GM10266 (cell line): ENCODE measurements at regions not wholly inside any gene's neighbourhood (a gene's known extent, or its start where the extent isn't known, plus 50 kb on each side); places are given as distances from the start of the nearest gene placed in this dataset.

Experiments
- DNase-seq: peaks from one replicate; pipeline ENCODE4 v3.0.0; 2012; ENCODE audit errors: extremely low spot score
- TF ChIP-seq, protein P1 (sequence below): IDR thresholded peaks from 2 replicates; pipeline ENCODE4 v1.5.1; 2012; ENCODE audit warnings: mild to moderate bottlenecking, low read depth; ENCODE audit not compliant: control insufficient read depth, insufficient read depth; ENCODE audit errors: missing control alignments

- no peak for DNase-seq
- TF ChIP-seq, protein P1, sequence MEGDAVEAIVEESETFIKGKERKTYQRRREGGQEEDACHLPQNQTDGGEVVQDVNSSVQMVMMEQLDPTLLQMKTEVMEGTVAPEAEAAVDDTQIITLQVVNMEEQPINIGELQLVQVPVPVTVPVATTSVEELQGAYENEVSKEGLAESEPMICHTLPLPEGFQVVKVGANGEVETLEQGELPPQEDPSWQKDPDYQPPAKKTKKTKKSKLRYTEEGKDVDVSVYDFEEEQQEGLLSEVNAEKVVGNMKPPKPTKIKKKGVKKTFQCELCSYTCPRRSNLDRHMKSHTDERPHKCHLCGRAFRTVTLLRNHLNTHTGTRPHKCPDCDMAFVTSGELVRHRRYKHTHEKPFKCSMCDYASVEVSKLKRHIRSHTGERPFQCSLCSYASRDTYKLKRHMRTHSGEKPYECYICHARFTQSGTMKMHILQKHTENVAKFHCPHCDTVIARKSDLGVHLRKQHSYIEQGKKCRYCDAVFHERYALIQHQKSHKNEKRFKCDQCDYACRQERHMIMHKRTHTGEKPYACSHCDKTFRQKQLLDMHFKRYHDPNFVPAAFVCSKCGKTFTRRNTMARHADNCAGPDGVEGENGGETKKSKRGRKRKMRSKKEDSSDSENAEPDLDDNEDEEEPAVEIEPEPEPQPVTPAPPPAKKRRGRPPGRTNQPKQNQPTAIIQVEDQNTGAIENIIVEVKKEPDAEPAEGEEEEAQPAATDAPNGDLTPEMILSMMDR: no peak
Observed at GRCh38 chr22:48715511-48715910, 1112.2 kb downstream of the BRD1 start.

DNA sequence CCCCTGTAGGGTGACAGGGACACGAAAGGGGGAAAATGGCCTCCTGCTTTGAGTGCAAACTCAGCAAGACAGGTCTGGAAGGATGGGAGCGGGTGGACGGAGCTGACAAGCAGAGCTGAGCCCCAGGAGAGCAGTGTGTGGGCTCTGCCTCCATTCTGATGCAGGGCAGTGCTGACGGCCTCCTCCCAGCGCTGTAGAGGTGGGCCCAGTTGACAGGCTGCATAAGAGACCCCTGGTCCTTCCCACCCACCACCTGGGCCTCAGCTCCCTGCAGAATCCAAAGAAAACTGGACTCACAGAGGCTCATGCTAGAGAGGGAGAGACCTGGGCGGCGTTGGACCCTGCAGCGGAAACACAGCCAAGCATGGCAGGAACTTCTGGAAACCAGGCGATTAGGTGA is 1113.4 kb downstream of the BRD1 start:
- TF ChIP-seq, protein P1: no peak
- no peak for DNase-seq

GRCh38 chr22:48713272-48714205 is 1114.1 kb downstream of the BRD1 start:
- no peak for DNase-seq
- TF ChIP-seq, protein P1: no peak

- TF ChIP-seq, protein P1: no peak
- DNase-seq: no peak
Observed at GRCh38 chr22:48712558-48713271, 1115.0 kb downstream of the BRD1 start.

DNA sequence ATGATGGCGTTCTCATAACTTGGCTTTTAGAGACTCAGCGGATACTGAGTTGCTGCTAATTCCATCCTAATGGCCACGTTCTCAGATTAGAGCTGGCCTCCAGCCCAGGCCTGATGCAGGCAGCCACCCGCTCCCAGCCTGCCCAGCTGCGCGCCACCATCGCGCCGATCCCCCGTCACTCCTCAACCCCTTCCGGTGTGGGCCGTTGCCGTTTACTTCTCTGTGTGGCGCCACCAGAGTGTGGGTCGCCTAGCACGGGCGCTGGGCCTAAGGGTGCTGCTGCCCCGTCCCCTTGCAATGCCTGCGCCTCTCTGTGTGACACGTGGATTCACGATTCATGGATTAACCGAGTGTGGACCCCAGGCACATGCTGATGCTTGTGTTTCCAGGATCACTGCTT is 1116.0 kb downstream of the BRD1 start:
- TF ChIP-seq, protein P1: no peak
- no peak for DNase-seq

GRCh38 chr22:48711031-48711431 is 1116.6 kb downstream of the BRD1 start:
- TF ChIP-seq, protein P1: no peak
- DNase-seq: no peak

DNA sequence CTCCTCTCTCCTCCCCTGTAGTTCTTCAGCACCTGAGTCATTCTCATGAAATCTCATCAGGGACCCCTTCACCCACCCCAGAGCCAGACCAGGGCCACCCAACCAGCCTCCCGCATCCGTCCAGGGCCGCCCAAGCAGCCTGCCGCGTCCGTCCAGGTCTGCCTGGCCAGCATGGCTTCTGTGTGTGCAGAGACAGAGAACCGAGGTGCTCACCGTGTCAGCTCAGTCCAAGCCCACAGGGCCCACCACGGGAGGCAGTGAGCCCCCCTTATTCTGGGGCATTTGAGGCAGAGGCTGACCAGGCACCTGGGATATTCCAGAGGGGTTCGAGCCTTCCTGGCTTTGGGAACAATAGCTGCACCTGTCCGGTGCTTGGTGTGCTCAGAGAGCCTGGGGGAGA is 1117.3 kb downstream of the BRD1 start:
- TF ChIP-seq, protein P1: no peak
- DNase-seq: no peak
